ENCODE measurements at regions not wholly inside any gene's neighbourhood (a gene's known extent, or its start where the extent isn't known, plus 50 kb on each side); places are given as distances from the start of the nearest gene placed in this dataset.

GRCh38 chr2:208586516-208586915 is 179.9 kb downstream of the PTH2R start:
- Mint-ChIP-seq H3K4me1 (peaks cover 3% of the 10 kb centered on the region in 2 experiments; a peak in 3 of 4 replicates), H3K9me3 (no peaks in the 10 kb centered on the region), H3K36me3 (ENCODE audit: insufficient read depth in 1 of 3, low read depth in 3 of 3) (no peaks in the 10 kb centered on the region), H3K4me3 (no peak overlapping the region), H3K27ac (no peak overlapping the region), H3K27me3 (ENCODE audit: low read depth) (no peaks in the 10 kb centered on the region)
- no peaks in the 10 kb centered on the region for H3K79me1 ChIP-seq (ENCODE audit: insufficient read depth, low read depth, low read length, poor library complexity, severe bottlenecking)
- no peak overlapping the region for H3K18ac ChIP-seq (ENCODE audit: insufficient read length, low read depth, low read length)
- no peak overlapping the region for H4K5ac ChIP-seq (ENCODE audit: insufficient read length, low read depth, low read length)
- no peak overlapping the region for H2AK5ac ChIP-seq (ENCODE audit: insufficient read length, low read length)
- H3T11ph ChIP-seq (ENCODE audit: low read length): no peak overlapping the region
- H3K4me2 ChIP-seq (ENCODE audit: insufficient read depth, insufficient read length, low read length): no peak overlapping the region
- no peak overlapping the region for H3K56ac ChIP-seq (ENCODE audit: insufficient read length, low read depth, low read length)
- H3K23ac ChIP-seq (ENCODE audit: insufficient read length, low read depth, low read length): no peak overlapping the region
- H4K20me1 ChIP-seq (ENCODE audit: control insufficient read depth, insufficient read depth, insufficient read length): no peaks in the 10 kb centered on the region
- H4K91ac ChIP-seq (ENCODE audit: insufficient read length, low read depth, low read length): no peak overlapping the region
- H3K9ac ChIP-seq (ENCODE audit: extremely low read depth, insufficient read length, low read length): no peak overlapping the region
- no peak overlapping the region for H2BK12ac ChIP-seq (ENCODE audit: insufficient read length, low read depth, low read length)
- no CpG with 5 or more reads among the region's 2 CpGs for WGBS (ENCODE audit: extremely low coverage, insufficient read length, low lambda C conversion rate)
- no peaks in the 10 kb centered on the region for H3K23me2 ChIP-seq (ENCODE audit: insufficient read length, low read depth, low read length, poor library complexity, severe bottlenecking)
- no peak overlapping the region for H2BK15ac ChIP-seq (ENCODE audit: low read depth, low read length)
- H3K27ac ChIP-seq (ENCODE audit: insufficient read length, low read depth, low read length): no peak overlapping the region
- TF ChIP-seq CTCF (conservative IDR thresholded peaks at IDR 0.05): no peak
- no peak overlapping the region for H3K4ac ChIP-seq (ENCODE audit: low read depth, low read length)
- no peak overlapping the region for H2BK120ac ChIP-seq (ENCODE audit: low read depth, low read length, poor library complexity, severe bottlenecking)
- DNase-seq: no peak
- no peaks in the 10 kb centered on the region for H3K27me3 ChIP-seq (ENCODE audit: insufficient read depth, low read length)
- no peak overlapping the region for H2BK5ac ChIP-seq (ENCODE audit: insufficient read length, low read length)
- H2AFZ ChIP-seq (ENCODE audit: low read length): no peak overlapping the region
- no peaks in the 10 kb centered on the region for H3K79me2 ChIP-seq (ENCODE audit: insufficient read depth, low read length)
- H3K9me3 ChIP-seq (ENCODE audit: control insufficient read depth, low read depth, low read length): no peaks in the 10 kb centered on the region
- no peak overlapping the region for H4K8ac ChIP-seq (replicated peaks; ENCODE audit: insufficient read length, low read depth, low read length)
- H2BK20ac ChIP-seq (ENCODE audit: low read depth, low read length, poor library complexity, severe bottlenecking): no peak overlapping the region
- H3K4me1 ChIP-seq (ENCODE audit: insufficient read depth, low read length): no peaks in the 10 kb centered on the region
- no peak overlapping the region for H3K14ac ChIP-seq (ENCODE audit: insufficient read depth, low read length)

Measured in H9 (cell line).